NCI-H2196 (cell line): ENCODE measurements at regions not wholly inside any gene's neighbourhood (a gene's known extent, or its start where the extent isn't known, plus 50 kb on each side); places are given as distances from the start of the nearest gene placed in this dataset.
A peak's percentile ranks its signal among the peaks of the same experiment; 100 is the strongest.

Source experiments
- DNase-seq: peaks from one replicate; lab custom pipeline; 2025; ENCODE audit not compliant: unreplicated experiment; lab: John Stamatoyannopoulos, UW

DNA sequence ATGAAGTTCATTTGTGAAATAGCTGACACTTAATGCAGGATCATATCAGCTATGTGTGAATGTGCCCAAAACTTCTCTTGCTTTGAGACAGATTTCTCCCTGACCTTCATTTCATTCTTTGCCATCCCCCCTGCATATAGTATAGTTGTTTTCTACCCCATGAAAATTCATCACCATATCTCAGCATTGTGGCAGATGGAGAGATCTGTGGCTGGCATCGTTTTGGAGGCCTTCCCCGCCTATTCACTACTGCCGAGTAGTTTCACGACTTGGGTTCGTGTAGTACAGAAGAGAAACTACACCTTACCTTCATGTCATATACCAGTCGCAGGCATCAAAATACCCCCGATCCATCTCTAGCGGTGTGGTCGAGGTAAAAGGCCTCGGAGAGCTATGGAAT lies 66.2 kb upstream of the SELENOK start:
- DNase-seq = no peak

- DNase-seq = no peak
Measured at GRCh38 chr3:53956586-53956985, 64.9 kb upstream of the SELENOK start.

DNA sequence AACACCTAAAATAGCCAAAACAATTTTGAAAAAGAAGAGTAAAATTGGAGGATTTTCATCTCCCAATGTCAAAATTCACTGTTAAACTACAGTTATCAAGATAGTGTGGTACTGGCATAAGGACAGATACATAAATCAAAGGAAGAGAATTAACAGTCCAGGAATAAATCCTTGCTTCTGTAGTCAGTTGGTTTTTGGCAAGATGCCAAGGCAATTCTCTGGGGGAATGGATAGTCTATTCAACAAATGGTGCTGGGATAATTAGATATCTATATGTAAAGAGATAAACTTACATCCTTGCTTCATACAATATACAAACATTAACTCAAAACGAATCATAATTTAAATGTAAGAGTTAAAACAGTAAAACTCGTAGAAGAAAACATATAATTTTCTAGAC lies 57.9 kb upstream of the SELENOK start:
- DNase-seq = no peak

GRCh38 chr3:53948174-53948573 lies 56.5 kb upstream of the SELENOK start:
- DNase-seq = no peak

GRCh38 chr3:53944028-53944427 lies 52.4 kb upstream of the SELENOK start:
- no peak for DNase-seq

DNA sequence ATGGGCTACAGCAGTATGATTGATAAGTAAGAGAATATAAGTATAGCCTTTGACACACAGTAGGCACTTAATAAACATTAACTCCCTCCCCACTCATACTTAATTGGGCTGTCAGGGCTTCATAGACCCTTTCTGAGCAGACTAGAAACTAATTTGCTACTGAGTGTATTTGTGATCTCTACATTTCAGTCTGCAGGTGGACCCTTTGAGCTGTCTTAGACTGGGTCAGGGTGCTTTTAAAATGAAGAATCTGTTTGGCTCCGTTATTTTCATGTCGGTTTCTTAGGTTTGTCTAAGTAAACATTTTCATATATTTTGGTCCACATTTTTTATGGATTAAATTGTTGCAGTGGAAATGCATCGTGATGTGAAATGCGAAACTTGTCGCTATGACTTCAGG lies 50.3 kb upstream of the SELENOK start:
- peak; percentile 14 for DNase-seq
